ENCODE measurements at regions not wholly inside any gene's neighbourhood (a gene's known extent, or its start where the extent isn't known, plus 50 kb on each side); places are given as distances from the start of the nearest gene placed in this dataset.

- TF ChIP-seq FOXJ3 (CRISPR knock-in tag; IDR thresholded peaks at IDR 0.05; ENCODE audit: borderline replicate concordance) = no peak
These were observed 335.2 kb downstream of the SEC14L1 start (continued) for GRCh38 chr17:77476006-77476405.

DNA sequence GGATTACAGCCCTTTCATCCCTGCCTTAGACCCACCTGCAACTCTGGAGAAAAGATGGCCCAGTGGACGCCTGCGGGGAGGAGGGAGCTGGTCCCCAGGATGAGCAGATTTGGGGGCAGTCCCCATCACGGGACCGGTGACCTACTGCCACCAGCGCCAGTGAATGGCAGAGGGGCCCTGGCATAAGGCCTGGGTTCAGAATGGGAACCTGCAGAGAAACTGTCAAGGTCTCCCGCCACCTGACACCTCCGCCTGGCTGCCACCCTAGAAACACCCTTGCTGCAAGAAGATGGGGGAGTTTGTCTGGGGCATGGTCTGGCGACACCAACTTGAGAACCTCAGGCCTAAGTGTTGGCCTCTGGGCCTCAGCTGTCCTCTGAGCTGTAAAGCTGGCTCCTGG lies 335.7 kb downstream of the SEC14L1 start:
- Mint-ChIP-seq H3K4me1 (peaks cover 90% of the 10 kb centered on the region), H3K4me3 (no peak overlapping the region)

GRCh38 chr17:77476931-77477805 lies 336.4 kb downstream of the SEC14L1 start:
- ATAC-seq (no peak), DNase-seq (ENCODE audit: low spot score) (no peak)
- H3K27me3 Mint-ChIP-seq (ENCODE audit: low read depth) = no peaks in the 10 kb centered on the region
- ChIA-PET CTCF (interaction anchor here (4.4 kb wide), 1 partner anchor 47 kb away, joined by 39 read pairs; no protein-coding TSS in a partner anchor), POLR2A (interaction anchor here (1.0 to 1.1 kb wide), 2 partner anchors 47 to 52 kb away, joined by 3 read pairs; no protein-coding TSS in a partner anchor)
- peaks cover 84% of the 10 kb centered on the region for H3K4me1 Mint-ChIP-seq
- H3K9me3 Mint-ChIP-seq = no peaks in the 10 kb centered on the region
- H3K4me3 Mint-ChIP-seq = no peak overlapping the region
- H3K27ac Mint-ChIP-seq = peak overlapping the region; percentile 54
- TF ChIP-seq SOX15 (CRISPR knock-in tag; IDR thresholded peaks at IDR 0.05) (no peak), MYBL2 (CRISPR knock-in tag; IDR thresholded peaks at IDR 0.05) (no peak), OVOL2 (CRISPR knock-in tag; IDR thresholded peaks at IDR 0.05; ENCODE audit: borderline replicate concordance) (no peak), GABPB1 (CRISPR knock-in tag; IDR thresholded peaks at IDR 0.05) (no peak)
- TF ChIP-seq, protein P1, sequence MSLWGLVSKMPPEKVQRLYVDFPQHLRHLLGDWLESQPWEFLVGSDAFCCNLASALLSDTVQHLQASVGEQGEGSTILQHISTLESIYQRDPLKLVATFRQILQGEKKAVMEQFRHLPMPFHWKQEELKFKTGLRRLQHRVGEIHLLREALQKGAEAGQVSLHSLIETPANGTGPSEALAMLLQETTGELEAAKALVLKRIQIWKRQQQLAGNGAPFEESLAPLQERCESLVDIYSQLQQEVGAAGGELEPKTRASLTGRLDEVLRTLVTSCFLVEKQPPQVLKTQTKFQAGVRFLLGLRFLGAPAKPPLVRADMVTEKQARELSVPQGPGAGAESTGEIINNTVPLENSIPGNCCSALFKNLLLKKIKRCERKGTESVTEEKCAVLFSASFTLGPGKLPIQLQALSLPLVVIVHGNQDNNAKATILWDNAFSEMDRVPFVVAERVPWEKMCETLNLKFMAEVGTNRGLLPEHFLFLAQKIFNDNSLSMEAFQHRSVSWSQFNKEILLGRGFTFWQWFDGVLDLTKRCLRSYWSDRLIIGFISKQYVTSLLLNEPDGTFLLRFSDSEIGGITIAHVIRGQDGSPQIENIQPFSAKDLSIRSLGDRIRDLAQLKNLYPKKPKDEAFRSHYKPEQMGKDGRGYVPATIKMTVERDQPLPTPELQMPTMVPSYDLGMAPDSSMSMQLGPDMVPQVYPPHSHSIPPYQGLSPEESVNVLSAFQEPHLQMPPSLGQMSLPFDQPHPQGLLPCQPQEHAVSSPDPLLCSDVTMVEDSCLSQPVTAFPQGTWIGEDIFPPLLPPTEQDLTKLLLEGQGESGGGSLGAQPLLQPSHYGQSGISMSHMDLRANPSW (CRISPR knock-in tag; conservative IDR thresholded peaks at IDR 0.05; ENCODE audit: low read depth) = no peak
- TF ChIP-seq, protein P2, sequence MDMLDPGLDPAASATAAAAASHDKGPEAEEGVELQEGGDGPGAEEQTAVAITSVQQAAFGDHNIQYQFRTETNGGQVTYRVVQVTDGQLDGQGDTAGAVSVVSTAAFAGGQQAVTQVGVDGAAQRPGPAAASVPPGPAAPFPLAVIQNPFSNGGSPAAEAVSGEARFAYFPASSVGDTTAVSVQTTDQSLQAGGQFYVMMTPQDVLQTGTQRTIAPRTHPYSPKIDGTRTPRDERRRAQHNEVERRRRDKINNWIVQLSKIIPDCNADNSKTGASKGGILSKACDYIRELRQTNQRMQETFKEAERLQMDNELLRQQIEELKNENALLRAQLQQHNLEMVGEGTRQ (CRISPR knock-in tag; IDR thresholded peaks at IDR 0.05) = no peak
- no peaks in the 10 kb centered on the region; the same call in 1 of the 2 replicates for H3K36me3 Mint-ChIP-seq

More for the DNA sequence above, 335.7 kb downstream of the SEC14L1 start:
- ChIA-PET CTCF (interaction anchor here (4.4 kb wide), 1 partner anchor 47 kb away, joined by 39 read pairs; no protein-coding TSS in a partner anchor), POLR2A (interaction anchor here (1.0 to 1.1 kb wide), 2 partner anchors 47 to 51 kb away, joined by 3 read pairs; no protein-coding TSS in a partner anchor)
- Mint-ChIP-seq H3K36me3 (no peaks in the 10 kb centered on the region), H3K9me3 (no peaks in the 10 kb centered on the region), H3K27me3 (ENCODE audit: low read depth) (no peaks in the 10 kb centered on the region), H3K27ac (no peak overlapping the region)
- ATAC-seq (no peak), DNase-seq (ENCODE audit: low spot score) (no peak)
- TF ChIP-seq ZSCAN18 (CRISPR knock-in tag; IDR thresholded peaks at IDR 0.05) (no peak), NFATC4 (CRISPR knock-in tag; IDR thresholded peaks at IDR 0.05) (no peak), PRRX2 (CRISPR knock-in tag; IDR thresholded peaks at IDR 0.05) (no peak), CBFB (CRISPR knock-in tag; IDR thresholded peaks at IDR 0.05; ENCODE audit: low read depth) (no peak), PREB (CRISPR knock-in tag; IDR thresholded peaks at IDR 0.05; ENCODE audit: borderline replicate concordance) (no peak)
- TF ChIP-seq, protein P3, sequence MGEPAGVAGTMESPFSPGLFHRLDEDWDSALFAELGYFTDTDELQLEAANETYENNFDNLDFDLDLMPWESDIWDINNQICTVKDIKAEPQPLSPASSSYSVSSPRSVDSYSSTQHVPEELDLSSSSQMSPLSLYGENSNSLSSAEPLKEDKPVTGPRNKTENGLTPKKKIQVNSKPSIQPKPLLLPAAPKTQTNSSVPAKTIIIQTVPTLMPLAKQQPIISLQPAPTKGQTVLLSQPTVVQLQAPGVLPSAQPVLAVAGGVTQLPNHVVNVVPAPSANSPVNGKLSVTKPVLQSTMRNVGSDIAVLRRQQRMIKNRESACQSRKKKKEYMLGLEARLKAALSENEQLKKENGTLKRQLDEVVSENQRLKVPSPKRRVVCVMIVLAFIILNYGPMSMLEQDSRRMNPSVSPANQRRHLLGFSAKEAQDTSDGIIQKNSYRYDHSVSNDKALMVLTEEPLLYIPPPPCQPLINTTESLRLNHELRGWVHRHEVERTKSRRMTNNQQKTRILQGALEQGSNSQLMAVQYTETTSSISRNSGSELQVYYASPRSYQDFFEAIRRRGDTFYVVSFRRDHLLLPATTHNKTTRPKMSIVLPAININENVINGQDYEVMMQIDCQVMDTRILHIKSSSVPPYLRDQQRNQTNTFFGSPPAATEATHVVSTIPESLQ (CRISPR knock-in tag; IDR thresholded peaks at IDR 0.05) = no peak

Data from WTC11 (cell line).